ENCODE measurements at regions not wholly inside any gene's neighbourhood (a gene's known extent, or its start where the extent isn't known, plus 50 kb on each side); places are given as distances from the start of the nearest gene placed in this dataset.
"Not testable (repeated sequence)": the region's sequence is repeated elsewhere in the genome, so short reads cannot be mapped to it uniquely, and the experiment has no call there.

GRCh38 chr1:70751676-70752287 lies 295.8 kb downstream of the PTGER3 start:
- DNase-seq (ENCODE audit: low read depth) = not testable (repeated sequence)

- no peak for DNase-seq (ENCODE audit: low read depth)
Observed at GRCh38 chr1:70754701-70755100, 292.9 kb downstream of the PTGER3 start.

GRCh38 chr1:70760154-70760553 lies 287.5 kb downstream of the PTGER3 start:
- no peak for DNase-seq (ENCODE audit: low read depth)

GRCh38 chr1:70762386-70762785 lies 285.2 kb downstream of the PTGER3 start:
- no peak for DNase-seq (ENCODE audit: low read depth)

GRCh38 chr1:70764747-70765146 lies 282.9 kb downstream of the PTGER3 start:
- no peak for DNase-seq (ENCODE audit: low read depth)

- no peak for DNase-seq (ENCODE audit: low read depth)
Observed at GRCh38 chr1:70767377-70767776, 280.2 kb downstream of the PTGER3 start.

- no peak for DNase-seq (ENCODE audit: low read depth)
Observed at GRCh38 chr1:70768216-70768615, 279.4 kb downstream of the PTGER3 start.

- DNase-seq (ENCODE audit: low read depth) = no peak
Observed at GRCh38 chr1:70778056-70778762, 269.4 kb downstream of the PTGER3 start.

GRCh38 chr1:70778934-70779333 lies 268.7 kb downstream of the PTGER3 start:
- no peak for DNase-seq (ENCODE audit: low read depth)

- no peak for DNase-seq (ENCODE audit: low read depth)
Observed at GRCh38 chr1:70779571-70779970, 268.0 kb downstream of the PTGER3 start.

GRCh38 chr1:70785287-70785686 lies 262.3 kb downstream of the PTGER3 start:
- no peak for DNase-seq (ENCODE audit: low read depth)

- no peak for DNase-seq (ENCODE audit: low read depth)
Observed at GRCh38 chr1:70790232-70790923, 257.2 kb downstream of the PTGER3 start.

- DNase-seq (ENCODE audit: low read depth) = not testable (repeated sequence)
Observed at GRCh38 chr1:70795064-70795463, 252.6 kb downstream of the PTGER3 start.

- not testable (repeated sequence) for DNase-seq (ENCODE audit: low read depth)
Observed at GRCh38 chr1:70796298-70796697, 251.3 kb downstream of the PTGER3 start.

- DNase-seq (ENCODE audit: low read depth) = not testable (repeated sequence)
Observed at GRCh38 chr1:70802625-70803024, 245.0 kb downstream of the PTGER3 start.

- DNase-seq (ENCODE audit: low read depth) = no peak
Observed at GRCh38 chr1:70805641-70806040, 242.0 kb downstream of the PTGER3 start.

- no peak for DNase-seq (ENCODE audit: low read depth)
Observed at GRCh38 chr1:70807088-70807664, 240.4 kb downstream of the PTGER3 start.

GRCh38 chr1:70809069-70809468 lies 238.5 kb downstream of the PTGER3 start:
- DNase-seq (ENCODE audit: low read depth) = no peak

GRCh38 chr1:70811815-70812214 lies 235.8 kb downstream of the PTGER3 start:
- no peak for DNase-seq (ENCODE audit: low read depth)

- no peak for DNase-seq (ENCODE audit: low read depth)
Observed at GRCh38 chr1:70812442-70813109, 235.0 kb downstream of the PTGER3 start.

- DNase-seq (ENCODE audit: low read depth) = no peak
Observed at GRCh38 chr1:70818401-70818800, 229.2 kb downstream of the PTGER3 start.

GRCh38 chr1:70819231-70819630 lies 228.4 kb downstream of the PTGER3 start:
- DNase-seq (ENCODE audit: low read depth) = no peak
